ENCODE measurements at regions not wholly inside any gene's neighbourhood (a gene's known extent, or its start where the extent isn't known, plus 50 kb on each side); places are given as distances from the start of the nearest gene placed in this dataset.

DNA sequence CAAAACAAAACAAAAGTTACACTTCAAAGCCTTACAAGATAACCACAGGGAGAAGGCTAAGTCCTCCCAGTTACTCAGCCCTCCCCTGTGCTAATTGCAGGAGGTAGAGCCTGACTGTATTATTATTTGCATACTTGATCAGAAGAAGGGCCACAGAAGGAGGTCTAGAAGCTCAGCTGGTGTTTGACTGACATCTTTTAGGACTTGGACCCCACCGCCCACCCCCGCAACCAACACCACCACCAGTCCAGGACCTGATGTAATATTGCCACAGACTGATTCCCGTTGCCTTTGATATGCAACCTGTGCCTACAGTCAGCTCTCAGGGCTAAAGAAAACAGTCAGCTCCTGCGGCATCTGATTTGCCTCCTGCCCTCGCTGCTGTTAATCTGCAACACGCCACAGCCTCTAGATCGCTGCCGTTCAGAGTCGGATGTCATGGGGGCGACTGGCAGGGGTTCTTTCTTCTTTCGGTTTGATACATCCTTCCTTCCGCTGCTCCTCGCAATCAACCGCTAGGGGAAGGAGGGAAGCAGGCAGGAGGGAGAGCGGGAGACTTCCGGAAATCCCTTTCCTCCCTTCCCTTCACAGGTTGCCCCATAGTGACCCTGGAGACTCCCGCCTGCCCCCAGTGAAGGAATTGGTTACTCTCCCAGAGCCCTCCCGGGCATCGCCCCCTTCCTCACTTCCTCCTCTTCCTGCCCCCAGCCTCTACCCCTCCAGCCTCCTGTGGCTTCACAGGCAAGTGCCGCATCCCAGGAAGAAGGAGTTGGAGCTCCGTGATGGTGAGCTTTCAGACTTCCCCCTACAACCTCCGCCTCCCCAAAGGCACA, 90.5 kb upstream of the SOX9 start:
- peak; percentile 50 for DNase-seq

- peak; percentile 22 for DNase-seq
These were observed 89.5 kb upstream of the SOX9 start for GRCh38 chr17:72031219-72031884.

DNA sequence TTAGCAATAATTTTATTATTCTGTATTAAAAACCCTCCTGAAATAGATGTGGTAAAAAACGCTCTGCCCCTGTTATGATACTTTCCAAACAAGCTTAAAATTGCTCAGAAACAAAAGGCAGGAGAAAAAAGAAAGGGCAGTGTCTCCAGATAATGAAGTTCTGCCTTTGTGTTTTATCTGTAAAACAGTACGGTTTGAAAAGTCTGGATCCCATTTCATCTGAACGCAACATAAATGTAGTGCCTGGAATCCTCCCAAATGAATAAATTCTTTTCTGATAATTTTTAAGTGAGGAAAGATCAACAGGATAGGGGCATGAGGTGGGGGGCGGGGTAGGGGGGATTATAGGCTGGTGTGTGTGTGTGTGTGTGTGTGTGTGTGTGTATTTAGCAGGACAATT, 87.5 kb upstream of the SOX9 start:
- DNase-seq = no peak

DNA sequence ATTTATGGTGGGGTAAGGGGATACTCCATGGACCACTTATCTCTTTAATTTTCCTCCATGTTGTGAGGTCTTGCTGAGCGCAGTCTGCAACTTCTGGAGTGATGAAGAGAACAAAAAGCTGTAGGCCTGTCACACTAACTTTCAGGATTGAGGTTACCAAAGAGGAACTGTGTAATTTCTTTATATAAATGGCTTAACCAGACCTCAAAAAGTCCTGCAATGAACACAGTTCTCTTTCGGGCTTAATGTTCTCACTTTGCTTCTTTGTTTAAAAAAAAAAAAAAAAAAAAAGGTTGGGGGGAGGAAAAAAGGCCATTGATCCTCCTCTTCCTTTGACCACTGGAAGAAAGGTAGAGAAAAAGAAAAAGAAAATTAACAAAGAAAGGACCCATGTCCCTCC, 86.8 kb upstream of the SOX9 start:
- no peak for DNase-seq

DNA sequence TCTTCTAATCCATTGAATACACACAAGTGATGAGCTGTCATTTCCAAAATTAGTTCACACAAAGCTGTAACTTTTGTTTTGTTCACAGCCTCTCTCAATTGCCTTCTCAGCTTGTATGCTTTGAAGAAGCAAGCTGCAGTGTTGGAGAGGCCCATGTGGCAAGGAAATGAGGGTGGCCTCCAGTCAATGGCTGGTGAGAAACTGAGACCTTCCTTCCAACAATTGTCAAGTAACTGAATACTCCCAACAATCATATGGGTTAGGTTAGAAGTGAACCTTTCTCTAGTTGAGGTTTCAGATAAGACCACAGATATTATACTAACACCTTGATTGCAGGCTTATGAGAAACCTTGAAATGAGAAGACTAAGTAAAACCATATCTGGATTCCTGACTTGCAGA, 82.4 kb upstream of the SOX9 start:
- DNase-seq = no peak

- no peak for DNase-seq
These were observed 81.3 kb upstream of the SOX9 start for GRCh38 chr17:72039490-72039889.

DNA sequence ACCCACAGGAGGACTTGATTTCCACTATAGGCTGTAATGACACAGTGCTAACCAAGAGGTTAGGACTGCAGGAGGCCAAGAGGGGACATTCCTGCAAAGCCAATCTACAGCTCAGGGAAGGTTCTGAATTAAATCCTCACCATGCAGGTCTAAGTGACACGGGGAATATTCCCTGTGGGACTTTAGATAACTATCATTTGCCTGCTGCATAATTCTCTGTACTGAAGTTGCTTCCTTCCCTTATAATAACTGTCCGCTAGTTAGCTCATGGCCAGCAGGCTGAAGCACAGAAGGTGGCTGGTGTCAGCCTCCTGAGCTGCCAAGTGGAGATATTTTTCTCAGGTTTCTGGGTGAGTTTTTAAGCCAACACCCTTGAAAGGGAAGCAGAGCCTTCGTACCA, 74.6 kb upstream of the SOX9 start:
- DNase-seq = no peak

GRCh38 chr17:72046643-72047612, 73.9 kb upstream of the SOX9 start:
- DNase-seq = no peak

DNA sequence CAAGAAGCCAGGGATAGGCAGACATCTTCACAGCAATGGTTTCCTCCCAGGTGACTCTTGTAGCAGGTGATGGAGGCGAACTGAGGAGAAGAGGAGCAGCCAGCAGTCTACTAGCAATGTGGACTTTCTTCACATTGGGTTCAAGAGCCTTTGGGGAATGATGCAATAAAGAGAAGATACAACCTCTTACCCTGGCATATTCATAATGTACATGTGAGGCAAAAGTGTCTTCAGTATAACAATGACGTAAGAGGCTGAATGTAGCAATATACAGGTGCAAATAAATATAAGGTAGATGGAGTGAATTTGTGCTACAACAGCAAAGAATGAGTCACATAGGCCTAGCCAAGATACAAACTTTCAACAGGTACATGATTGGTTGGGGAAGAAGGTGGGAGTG, 70.9 kb upstream of the SOX9 start:
- DNase-seq = no peak

GRCh38 chr17:72053036-72053435, 67.8 kb upstream of the SOX9 start:
- DNase-seq = no peak

DNA sequence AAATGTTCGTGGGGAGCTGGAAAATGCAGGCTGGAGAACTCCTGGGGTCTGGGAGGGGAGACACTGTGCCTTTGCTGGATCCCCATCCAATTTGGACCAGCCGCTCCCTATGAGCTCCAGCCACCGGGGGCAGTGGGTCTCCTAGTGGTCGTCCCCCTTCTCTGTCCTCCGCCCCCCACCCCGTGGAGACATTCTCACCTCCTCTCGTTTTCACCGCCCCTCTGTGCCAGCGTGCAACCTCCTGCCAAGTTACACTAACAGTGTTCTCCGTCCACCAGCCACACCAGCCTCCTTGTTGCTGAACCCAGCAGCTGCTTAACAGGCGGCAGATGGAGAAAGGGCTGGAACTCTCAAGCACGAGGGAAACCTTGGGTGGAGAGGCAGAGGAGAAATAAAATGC, 67.4 kb upstream of the SOX9 start:
- DNase-seq = no peak

DNA sequence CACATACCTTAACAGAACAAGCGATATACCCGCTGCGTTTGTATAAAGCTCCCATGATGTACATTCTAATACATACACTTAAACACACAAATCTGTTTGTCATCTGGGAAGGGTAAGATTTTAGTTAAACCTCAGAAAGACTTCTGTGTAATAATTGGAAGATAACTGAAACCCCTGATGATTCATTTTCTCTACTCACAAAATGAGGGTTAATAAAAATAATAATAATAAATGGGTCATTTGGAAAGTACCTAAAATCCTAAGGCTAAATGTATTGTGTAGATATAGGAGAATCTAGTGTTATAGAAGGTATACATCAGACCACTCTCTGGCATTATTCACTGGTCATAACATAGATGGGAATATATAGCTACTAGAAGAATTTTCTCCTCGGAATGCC, 64.7 kb upstream of the SOX9 start:
- DNase-seq = no peak

- DNase-seq = no peak
These were observed 64.0 kb upstream of the SOX9 start for GRCh38 chr17:72056727-72057290.

DNA sequence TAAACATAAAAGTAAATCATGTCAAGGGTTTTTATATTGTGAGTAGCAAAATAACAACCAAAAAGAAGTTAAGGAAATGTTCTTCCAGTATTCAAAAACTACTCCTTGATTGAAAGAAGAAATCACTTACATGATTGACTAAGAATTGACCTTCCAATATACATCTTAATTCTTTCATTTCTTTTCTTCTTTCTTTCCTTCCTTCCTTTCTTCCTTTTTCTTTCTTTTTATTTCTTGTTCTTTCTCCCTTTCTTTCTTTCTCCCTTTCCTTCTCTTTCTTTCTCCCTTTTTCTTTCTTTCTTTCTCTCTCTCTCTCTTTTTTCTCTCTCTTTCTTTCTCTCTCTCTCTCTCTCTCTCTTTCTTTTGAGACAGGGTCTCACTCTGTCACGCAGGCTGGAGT, 60.7 kb upstream of the SOX9 start:
- DNase-seq = no peak

DNA sequence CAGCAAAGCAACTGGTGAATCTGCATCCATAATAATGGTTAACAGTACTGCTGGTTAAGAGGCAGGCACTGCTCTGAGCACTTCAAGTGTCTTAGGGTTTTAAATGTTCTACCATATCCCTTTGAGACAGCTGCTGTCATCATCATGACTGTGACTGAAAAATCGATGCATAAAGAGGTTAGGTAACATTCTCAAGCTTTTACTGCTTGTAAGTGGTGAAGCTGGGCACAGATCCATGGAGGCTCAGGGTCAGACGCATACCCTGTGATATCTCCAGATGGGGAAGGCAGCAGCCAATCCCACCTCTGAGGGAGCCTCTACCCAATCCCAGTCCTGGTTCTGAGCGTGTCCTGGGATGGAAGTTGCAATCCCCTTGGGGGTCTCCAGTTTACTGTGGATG, 57.6 kb upstream of the SOX9 start:
- no peak for DNase-seq

GRCh38 chr17:72063756-72064450, 56.9 kb upstream of the SOX9 start:
- no peak for DNase-seq

GRCh38 chr17:72064606-72065193, 56.1 kb upstream of the SOX9 start:
- no peak for DNase-seq

- DNase-seq = no peak
These were observed 55.3 kb upstream of the SOX9 start for GRCh38 chr17:72065556-72065955.

- DNase-seq = no peak
These were observed 52.2 kb upstream of the SOX9 start for GRCh38 chr17:72068643-72069042.

GRCh38 chr17:72069586-72070202, 51.1 kb upstream of the SOX9 start:
- no peak for DNase-seq

Measured in NCI-H1436 treated with DMSO at 0.1 percent for 48 hours (cell line).